SK-N-SH treated with all-trans-retinoic acid at 6 μM for 48 hours (cell line): ENCODE measurements at regions not wholly inside any gene's neighbourhood (a gene's known extent, or its start where the extent isn't known, plus 50 kb on each side); places are given as distances from the start of the nearest gene placed in this dataset.
A peak's percentile ranks its signal among the peaks of the same experiment; 100 is the strongest.

Experiments used
- ATAC-seq: fragments of 200-7000 bp; cut with Tn5 transposase; 3 replicates; pipeline ENCODE4 v1.9.1; 2020; ENCODE audit warnings: mild to moderate bottlenecking, moderate library complexity
- ARNTL ChIP-seq: fragments of 450-650 bp; formaldehyde crosslinking; IDR thresholded peaks from 2 replicates; pipeline ENCODE4 v1.5.0; 2020; ENCODE audit warnings: low read depth, mild to moderate bottlenecking, moderate library complexity, borderline replicate concordance
- BACH2 ChIP-seq: fragments of 250-450 bp; sonication (Bioruptor Pico); IDR thresholded peaks from 2 replicates; pipeline ENCODE4 v1.9.0; 2021; ENCODE audit warnings: mild to moderate bottlenecking, borderline replicate concordance
- CSDC2 ChIP-seq: fragments of 250-450 bp; sonication (Bioruptor Pico); IDR thresholded peaks from 2 replicates; pipeline ENCODE4 v1.5.0; 2020; ENCODE audit warnings: mild to moderate bottlenecking, moderate library complexity
- GLIS3 ChIP-seq: fragments of 250-450 bp; sonication (Bioruptor Pico); IDR thresholded peaks from 2 replicates; pipeline ENCODE4 v1.5.0; 2020; ENCODE audit warnings: mild to moderate bottlenecking, moderate library complexity
- ISL1 ChIP-seq: fragments of 250-450 bp; sonication (Bioruptor Pico); IDR thresholded peaks from 2 replicates; pipeline ENCODE4 v2.1.2; 2022; ENCODE audit warnings: mild to moderate bottlenecking, moderate library complexity
- PPARA ChIP-seq: fragments of 250-450 bp; sonication (Bioruptor Pico); IDR thresholded peaks from 2 replicates; pipeline ENCODE4 v1.5.0; 2020; ENCODE audit warnings: mild to moderate bottlenecking, borderline replicate concordance
- RARB ChIP-seq: fragments of 250-450 bp; sonication (Bioruptor Pico); IDR thresholded peaks from 2 replicates; pipeline ENCODE4 v1.8.0; 2021; ENCODE audit warnings: mild to moderate bottlenecking, moderate library complexity
- SNAI2 ChIP-seq: fragments of 250-450 bp; sonication (Bioruptor Pico); IDR thresholded peaks from 2 replicates; pipeline ENCODE4 v1.5.0; 2020; ENCODE audit warnings: mild to moderate bottlenecking, moderate library complexity
- TCF4 ChIP-seq: fragments of 250-450 bp; sonication (Bioruptor Pico); IDR thresholded peaks from 2 replicates; pipeline ENCODE4 v1.8.0; 2021; ENCODE audit warnings: mild to moderate bottlenecking, moderate library complexity, borderline replicate concordance
- ZC3H10 ChIP-seq: fragments of 250-450 bp; sonication (Bioruptor Pico); IDR thresholded peaks from 2 replicates; pipeline ENCODE4 v1.5.1; 2021; ENCODE audit warnings: mild to moderate bottlenecking, moderate library complexity
- ZNF8 ChIP-seq: fragments of 450-650 bp; formaldehyde crosslinking; IDR thresholded peaks from 2 replicates; pipeline ENCODE4 v1.5.0; 2020; ENCODE audit warnings: mild to moderate bottlenecking, moderate library complexity
- TF ChIP-seq, protein P1 (sequence below): fragments of 250-450 bp; sonication (Bioruptor Pico); IDR thresholded peaks from 2 replicates; pipeline ENCODE4 v1.8.0; 2020; ENCODE audit warnings: mild to moderate bottlenecking, moderate library complexity, borderline replicate concordance
- TF ChIP-seq, protein P2 (sequence below): fragments of 250-450 bp; sonication (Bioruptor Pico); IDR thresholded peaks from 2 replicates; pipeline ENCODE4 v1.8.0; 2021; ENCODE audit warnings: low read depth, mild to moderate bottlenecking, moderate library complexity, borderline replicate concordance
- TF ChIP-seq, protein P3 (sequence below): fragments of 250-450 bp; sonication (Bioruptor Pico); IDR thresholded peaks from 2 replicates; pipeline ENCODE4 v1.5.0; 2020; ENCODE audit warnings: mild to moderate bottlenecking, moderate library complexity
- TF ChIP-seq, protein P4 (sequence below): fragments of 250-450 bp; sonication (Bioruptor Pico); IDR thresholded peaks from 2 replicates; pipeline ENCODE4 v1.5.1; 2020; ENCODE audit warnings: low read depth, mild to moderate bottlenecking, moderate library complexity

DNA sequence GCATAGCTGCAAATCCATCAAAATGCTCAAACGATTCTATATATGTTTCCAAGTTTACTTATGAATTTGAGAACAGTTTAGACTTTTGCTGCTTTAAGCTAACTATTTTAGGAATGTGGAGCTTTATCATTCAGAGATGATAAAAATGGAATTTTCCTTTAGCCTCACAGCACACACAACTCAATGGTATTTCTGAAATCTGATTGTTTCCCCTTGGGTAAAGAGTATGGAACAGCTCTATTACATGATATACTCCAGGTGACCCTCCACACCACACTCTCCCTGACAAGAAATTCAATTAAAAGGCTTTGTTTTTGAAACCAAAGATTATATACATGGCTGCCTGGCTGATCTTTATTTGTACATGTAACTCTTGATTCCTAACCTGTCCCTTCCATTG lies 120.0 kb downstream of the LUZP4 start:
- TF ChIP-seq, protein P1, sequence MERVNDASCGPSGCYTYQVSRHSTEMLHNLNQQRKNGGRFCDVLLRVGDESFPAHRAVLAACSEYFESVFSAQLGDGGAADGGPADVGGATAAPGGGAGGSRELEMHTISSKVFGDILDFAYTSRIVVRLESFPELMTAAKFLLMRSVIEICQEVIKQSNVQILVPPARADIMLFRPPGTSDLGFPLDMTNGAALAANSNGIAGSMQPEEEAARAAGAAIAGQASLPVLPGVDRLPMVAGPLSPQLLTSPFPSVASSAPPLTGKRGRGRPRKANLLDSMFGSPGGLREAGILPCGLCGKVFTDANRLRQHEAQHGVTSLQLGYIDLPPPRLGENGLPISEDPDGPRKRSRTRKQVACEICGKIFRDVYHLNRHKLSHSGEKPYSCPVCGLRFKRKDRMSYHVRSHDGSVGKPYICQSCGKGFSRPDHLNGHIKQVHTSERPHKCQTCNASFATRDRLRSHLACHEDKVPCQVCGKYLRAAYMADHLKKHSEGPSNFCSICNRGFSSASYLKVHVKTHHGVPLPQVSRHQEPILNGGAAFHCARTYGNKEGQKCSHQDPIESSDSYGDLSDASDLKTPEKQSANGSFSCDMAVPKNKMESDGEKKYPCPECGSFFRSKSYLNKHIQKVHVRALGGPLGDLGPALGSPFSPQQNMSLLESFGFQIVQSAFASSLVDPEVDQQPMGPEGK (CRISPR knock-in tag), result no peak
- TF ChIP-seq TCF4 (peak; percentile 18; the same call in 1 of the 2 replicates), GLIS3 (0 out of 2 replicates have a peak, but pooled peaks have one; percentile 39), ISL1 (CRISPR knock-in tag) (peak; percentile 74)
- 0 out of 3 replicates have a peak, but pooled peaks have one; percentile 25 for ATAC-seq

DNA sequence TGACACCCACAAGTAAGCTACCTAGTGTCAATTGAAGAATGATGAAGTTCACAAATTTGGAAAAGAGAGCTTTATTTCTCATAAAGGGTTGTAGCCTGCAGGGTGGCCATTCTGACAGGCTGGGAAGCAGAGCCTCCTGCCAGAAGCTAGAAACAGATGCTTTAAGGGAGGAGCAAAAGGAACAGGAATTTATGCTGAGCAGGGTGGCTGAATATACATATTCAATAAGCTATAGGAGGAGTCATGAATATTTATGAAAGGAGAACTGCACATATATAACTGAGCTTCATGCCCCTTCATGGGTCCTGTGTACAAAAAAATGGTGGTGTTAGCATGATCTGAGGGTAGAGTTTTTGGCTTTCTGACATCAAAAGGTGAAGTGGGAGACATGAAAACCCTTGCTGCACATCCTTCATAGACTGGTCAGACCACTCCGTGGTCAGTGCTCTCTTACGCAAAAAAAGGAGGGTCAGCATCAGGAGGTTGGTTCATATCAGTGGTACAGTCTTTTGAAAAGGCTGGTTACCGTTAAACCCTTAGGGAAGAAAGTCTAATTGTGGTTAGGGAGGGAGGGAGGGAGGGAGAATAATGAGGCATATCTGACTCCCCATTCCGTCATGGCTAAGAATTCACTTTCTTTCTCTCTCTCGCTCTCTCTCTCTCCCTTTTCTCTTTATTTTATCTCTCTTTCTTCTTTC lies 121.4 kb downstream of the LUZP4 start:
- TF ChIP-seq, protein P2, sequence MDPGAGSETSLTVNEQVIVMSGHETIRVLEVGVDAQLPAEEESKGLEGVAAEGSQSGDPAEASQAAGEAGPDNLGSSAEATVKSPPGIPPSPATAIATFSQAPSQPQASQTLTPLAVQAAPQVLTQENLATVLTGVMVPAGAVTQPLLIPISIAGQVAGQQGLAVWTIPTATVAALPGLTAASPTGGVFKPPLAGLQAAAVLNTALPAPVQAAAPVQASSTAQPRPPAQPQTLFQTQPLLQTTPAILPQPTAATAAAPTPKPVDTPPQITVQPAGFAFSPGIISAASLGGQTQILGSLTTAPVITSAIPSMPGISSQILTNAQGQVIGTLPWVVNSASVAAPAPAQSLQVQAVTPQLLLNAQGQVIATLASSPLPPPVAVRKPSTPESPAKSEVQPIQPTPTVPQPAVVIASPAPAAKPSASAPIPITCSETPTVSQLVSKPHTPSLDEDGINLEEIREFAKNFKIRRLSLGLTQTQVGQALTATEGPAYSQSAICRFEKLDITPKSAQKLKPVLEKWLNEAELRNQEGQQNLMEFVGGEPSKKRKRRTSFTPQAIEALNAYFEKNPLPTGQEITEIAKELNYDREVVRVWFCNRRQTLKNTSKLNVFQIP (CRISPR knock-in tag), result no peak
- TF ChIP-seq PPARA (CRISPR knock-in tag), result no peak
- no peak for TF ChIP-seq ISL1 (CRISPR knock-in tag)
- TF ChIP-seq ZC3H10, result no peak
- no peak for TF ChIP-seq RARB
- TF ChIP-seq, protein P3, sequence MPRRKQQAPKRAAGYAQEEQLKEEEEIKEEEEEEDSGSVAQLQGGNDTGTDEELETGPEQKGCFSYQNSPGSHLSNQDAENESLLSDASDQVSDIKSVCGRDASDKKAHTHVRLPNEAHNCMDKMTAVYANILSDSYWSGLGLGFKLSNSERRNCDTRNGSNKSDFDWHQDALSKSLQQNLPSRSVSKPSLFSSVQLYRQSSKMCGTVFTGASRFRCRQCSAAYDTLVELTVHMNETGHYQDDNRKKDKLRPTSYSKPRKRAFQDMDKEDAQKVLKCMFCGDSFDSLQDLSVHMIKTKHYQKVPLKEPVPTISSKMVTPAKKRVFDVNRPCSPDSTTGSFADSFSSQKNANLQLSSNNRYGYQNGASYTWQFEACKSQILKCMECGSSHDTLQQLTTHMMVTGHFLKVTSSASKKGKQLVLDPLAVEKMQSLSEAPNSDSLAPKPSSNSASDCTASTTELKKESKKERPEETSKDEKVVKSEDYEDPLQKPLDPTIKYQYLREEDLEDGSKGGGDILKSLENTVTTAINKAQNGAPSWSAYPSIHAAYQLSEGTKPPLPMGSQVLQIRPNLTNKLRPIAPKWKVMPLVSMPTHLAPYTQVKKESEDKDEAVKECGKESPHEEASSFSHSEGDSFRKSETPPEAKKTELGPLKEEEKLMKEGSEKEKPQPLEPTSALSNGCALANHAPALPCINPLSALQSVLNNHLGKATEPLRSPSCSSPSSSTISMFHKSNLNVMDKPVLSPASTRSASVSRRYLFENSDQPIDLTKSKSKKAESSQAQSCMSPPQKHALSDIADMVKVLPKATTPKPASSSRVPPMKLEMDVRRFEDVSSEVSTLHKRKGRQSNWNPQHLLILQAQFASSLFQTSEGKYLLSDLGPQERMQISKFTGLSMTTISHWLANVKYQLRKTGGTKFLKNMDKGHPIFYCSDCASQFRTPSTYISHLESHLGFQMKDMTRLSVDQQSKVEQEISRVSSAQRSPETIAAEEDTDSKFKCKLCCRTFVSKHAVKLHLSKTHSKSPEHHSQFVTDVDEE (CRISPR knock-in tag), result no peak
- no peak for TF ChIP-seq BACH2 (CRISPR knock-in tag)
- TF ChIP-seq SNAI2, result no peak
- no peak for TF ChIP-seq ZNF8
- no peak for TF ChIP-seq CSDC2 (CRISPR knock-in tag)
- TF ChIP-seq, protein P1 (CRISPR knock-in tag), result no peak
- no peak for TF ChIP-seq TCF4
- TF ChIP-seq ARNTL (CRISPR knock-in tag), result no peak
- ATAC-seq, result no peak

DNA sequence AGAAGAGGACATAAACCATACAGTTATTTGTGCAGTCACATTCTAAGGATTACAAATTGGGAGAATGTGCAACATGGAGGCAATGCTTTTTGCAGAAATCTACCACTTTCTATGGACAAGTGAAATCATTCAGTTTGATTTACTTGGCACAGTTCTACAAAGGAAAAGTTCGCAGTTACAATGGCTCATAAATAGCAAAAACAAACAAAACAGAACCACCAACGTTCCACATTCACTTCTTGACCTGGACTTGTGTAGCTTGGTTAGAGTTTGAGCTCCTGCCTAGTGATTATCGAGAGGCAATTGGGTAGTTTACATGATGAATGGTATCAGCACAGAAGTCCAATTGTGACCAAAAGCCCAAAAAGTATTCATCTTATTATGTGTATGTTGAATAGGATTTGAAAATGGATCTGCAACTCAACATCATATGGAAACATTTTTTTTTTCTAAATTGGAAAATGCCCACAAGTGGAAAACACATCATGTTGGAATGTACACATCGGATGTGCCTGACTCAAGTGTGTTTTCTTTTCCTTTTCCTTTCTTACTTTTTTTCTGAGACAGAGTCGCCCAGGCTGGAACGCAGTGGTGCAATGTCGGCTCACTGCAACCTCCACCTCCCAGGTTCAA lies 123.8 kb downstream of the LUZP4 start:
- TF ChIP-seq BACH2 (CRISPR knock-in tag), result no peak
- TF ChIP-seq GLIS3, result no peak
- TF ChIP-seq CSDC2 (CRISPR knock-in tag), result no peak
- no peak for TF ChIP-seq PPARA (CRISPR knock-in tag)
- no peak for TF ChIP-seq SNAI2
- TF ChIP-seq, protein P4, sequence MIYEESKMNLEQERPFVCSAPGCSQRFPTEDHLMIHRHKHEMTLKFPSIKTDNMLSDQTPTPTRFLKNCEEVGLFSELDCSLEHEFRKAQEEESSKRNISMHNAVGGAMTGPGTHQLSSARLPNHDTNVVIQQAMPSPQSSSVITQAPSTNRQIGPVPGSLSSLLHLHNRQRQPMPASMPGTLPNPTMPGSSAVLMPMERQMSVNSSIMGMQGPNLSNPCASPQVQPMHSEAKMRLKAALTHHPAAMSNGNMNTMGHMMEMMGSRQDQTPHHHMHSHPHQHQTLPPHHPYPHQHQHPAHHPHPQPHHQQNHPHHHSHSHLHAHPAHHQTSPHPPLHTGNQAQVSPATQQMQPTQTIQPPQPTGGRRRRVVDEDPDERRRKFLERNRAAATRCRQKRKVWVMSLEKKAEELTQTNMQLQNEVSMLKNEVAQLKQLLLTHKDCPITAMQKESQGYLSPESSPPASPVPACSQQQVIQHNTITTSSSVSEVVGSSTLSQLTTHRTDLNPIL (CRISPR knock-in tag), result no peak
- TF ChIP-seq, protein P3 (CRISPR knock-in tag), result no peak
- no peak for ATAC-seq
